D721Med (cell line): ENCODE measurements at regions not wholly inside any gene's neighbourhood (a gene's known extent, or its start where the extent isn't known, plus 50 kb on each side); places are given as distances from the start of the nearest gene placed in this dataset.

Source experiments
- DNase-seq: peaks from one replicate; pipeline ENCODE4 v3.0.0; 2011; ENCODE audit warnings: low spot score; ENCODE audit not compliant: insufficient read length
- FAIRE-seq: peaks from 2 replicates; lab custom pipeline; 2011; peaks lifted over from hg19 to GRCh38; lab: Jason Lieb, UNC
- TF ChIP-seq, protein P1 (sequence below): IDR thresholded peaks from 2 replicates; pipeline ENCODE4 v1.5.1; 2012; ENCODE audit warnings: mild to moderate bottlenecking, control low read depth; ENCODE audit not compliant: insufficient read depth; ENCODE audit errors: missing control alignments

DNA sequence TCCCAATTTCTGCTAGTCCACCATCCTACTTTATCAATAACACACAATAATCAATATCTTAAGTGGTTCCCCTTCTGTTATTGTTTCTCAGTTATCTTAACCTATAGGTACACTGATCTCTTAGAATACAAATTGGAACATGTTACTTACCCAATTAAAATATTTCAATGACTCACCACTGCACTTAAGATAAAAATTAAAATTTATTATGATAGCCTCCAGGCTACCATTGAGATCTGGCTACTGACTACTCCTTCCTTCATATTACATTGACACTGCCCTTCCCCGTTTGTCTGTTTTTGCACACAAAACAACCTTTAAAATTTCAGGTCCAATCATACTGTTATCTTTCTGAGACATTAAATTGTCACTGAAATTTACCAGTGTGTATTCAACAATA, 1074.7 kb downstream of the ADGRL3 start:
- TF ChIP-seq, protein P1, sequence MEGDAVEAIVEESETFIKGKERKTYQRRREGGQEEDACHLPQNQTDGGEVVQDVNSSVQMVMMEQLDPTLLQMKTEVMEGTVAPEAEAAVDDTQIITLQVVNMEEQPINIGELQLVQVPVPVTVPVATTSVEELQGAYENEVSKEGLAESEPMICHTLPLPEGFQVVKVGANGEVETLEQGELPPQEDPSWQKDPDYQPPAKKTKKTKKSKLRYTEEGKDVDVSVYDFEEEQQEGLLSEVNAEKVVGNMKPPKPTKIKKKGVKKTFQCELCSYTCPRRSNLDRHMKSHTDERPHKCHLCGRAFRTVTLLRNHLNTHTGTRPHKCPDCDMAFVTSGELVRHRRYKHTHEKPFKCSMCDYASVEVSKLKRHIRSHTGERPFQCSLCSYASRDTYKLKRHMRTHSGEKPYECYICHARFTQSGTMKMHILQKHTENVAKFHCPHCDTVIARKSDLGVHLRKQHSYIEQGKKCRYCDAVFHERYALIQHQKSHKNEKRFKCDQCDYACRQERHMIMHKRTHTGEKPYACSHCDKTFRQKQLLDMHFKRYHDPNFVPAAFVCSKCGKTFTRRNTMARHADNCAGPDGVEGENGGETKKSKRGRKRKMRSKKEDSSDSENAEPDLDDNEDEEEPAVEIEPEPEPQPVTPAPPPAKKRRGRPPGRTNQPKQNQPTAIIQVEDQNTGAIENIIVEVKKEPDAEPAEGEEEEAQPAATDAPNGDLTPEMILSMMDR, result no peak
- DNase-seq, result no peak
- no peak for FAIRE-seq

DNA sequence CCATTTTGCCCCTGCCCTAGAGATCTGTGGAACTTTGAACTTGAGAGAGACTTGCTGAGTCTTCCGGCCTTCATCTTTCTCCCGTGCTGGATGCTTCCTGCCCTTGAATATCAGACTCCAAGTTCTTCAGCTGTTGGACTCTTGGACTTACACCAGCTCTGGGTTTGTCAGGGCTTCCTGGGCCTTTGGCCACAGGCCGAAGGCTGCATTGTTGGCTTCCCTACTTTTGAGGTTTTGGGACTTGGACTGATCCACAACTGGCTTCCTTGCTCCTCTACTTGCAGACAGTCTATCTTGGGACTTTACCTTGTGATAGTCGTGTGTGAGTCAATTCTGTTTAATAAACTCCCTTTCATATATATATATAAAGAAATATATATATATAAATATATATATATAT, 1071.0 kb downstream of the ADGRL3 start:
- TF ChIP-seq, protein P1, result no peak
- DNase-seq (no peak), FAIRE-seq (no peak)

DNA sequence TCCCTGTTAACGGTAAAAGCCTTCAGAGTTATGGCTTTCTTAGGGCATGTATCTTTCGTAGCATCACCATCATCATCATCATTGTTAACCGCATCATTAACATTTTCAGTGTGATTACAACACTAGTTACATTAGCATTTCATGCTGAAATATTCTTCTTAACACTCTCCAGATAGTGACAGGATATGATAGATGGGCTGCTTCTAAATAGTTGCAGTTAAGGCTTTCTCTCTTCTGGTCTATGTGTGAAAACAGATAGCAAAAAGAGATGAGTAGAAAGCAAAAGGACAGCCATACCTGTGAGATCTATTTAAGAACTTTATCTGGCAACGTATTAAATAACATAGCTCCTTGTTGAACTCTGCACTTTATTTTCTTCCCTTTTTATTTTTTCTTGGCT, 1069.8 kb downstream of the ADGRL3 start:
- FAIRE-seq (no peak), DNase-seq (no peak)
- TF ChIP-seq, protein P1, result no peak

DNA sequence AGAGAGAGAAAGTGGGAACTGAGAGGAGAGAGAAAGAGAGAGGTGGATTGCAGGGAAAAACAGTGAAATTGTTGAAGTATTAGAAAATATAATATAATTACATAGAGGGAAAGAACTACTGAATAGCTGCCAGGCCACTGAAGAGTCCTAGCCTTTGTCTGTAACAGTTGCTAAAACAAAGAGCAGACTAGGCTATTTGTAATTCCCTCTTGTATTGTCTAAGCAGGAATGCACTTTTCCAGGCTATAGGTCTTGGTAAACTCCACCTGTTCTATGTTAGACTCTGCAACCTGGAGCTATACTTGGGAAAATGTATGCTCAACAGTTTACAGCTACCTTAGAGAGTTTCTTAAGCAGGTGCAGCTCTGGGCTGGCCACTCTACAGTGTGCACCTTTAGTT, 1063.3 kb downstream of the ADGRL3 start:
- no peak for FAIRE-seq
- TF ChIP-seq, protein P1, result no peak

DNA sequence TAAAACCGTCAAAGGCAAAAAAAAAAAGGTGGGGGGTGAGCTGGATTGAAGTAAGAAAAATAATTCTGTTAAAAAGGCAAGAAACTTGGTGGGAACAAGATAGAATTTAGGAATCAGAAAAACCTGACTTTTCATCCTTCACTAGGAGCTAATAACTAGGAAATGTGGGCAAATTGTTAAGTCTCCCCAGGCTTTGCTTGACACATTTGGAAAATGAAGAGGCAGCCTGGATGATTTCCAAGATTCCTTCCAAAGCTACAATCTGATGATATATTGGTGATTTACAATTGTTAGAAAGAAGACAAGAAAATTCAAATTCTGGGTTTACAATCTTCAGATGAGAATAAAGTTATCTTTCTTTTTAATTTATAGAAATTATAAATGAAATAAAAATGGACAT, 1062.5 kb downstream of the ADGRL3 start:
- DNase-seq (no peak), FAIRE-seq (no peak)
- TF ChIP-seq, protein P1, result no peak

More for the DNA sequence above, 1063.3 kb downstream of the ADGRL3 start:
- no peak for DNase-seq

DNA sequence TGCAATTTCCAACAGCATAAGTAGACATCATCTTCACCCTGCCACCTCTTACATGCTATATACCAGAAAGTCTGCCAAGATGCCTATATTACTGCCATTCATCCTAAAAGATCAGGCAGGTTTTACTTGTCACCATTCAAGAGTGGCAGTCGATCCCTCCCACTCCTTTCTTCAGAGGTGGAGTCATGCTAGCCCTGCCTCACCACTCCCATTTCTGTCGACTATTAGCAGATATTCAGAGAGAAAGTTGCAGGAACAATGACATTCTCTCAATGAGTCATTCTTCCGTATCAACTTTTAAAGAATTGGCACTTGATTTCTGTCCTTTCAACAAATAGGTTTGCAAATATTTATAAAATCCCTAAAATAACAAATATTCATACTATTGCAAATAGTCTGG, 1060.1 kb downstream of the ADGRL3 start:
- DNase-seq, result no peak
- FAIRE-seq, result no peak
- TF ChIP-seq, protein P1, result no peak

DNA sequence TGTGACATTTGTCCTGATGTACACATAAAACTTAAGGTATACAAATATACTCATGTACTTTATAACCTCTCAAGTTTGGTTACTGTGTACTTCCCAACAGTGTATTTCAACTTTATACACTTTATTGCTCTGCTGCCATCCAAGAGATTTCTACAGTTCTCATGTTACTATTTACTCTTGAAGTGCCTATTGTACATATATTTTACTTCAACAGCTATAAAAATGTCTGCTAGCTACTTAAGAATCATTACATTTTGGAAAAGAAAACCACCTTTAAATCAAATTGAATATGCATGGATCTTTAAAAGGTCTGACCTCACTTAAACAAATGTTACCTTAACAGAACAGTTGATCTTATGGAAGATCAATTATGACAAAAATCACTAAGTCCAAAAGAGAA, 1056.4 kb downstream of the ADGRL3 start:
- no peak for FAIRE-seq

More for the DNA sequence above, 1056.4 kb downstream of the ADGRL3 start:
- TF ChIP-seq, protein P1, result no peak
- no peak for DNase-seq
